ENCODE measurements at regions not wholly inside any gene's neighbourhood (a gene's known extent, or its start where the extent isn't known, plus 50 kb on each side); places are given as distances from the start of the nearest gene placed in this dataset.

DNA sequence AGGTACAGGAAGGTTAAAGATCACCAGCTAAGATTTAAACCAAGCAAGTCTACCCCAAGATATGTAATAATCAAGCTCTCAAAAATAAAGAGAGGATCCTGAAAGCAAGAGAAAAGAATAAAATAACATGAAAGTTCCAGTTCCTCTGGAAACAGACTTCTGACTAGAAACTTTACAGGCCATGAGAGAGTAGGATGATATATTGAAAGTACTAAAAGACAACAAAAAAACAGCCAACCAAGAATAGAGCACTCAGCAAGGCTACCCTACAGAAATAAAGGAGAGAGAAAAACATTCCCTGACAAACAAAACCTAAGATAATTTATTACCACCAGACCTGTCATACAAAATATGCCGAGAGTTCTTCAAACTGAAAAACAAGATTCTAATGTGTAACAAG, 450.5 kb downstream of the ARAP2 start:
- no peak for TF ChIP-seq EZH2 (IDR thresholded peaks at IDR 0.05; ENCODE audit: insufficient read depth, poor library complexity, severe bottlenecking)
- TF ChIP-seq EZH2phosphoT487 (IDR thresholded peaks at IDR 0.05; ENCODE audit: insufficient read depth, low read depth), result no peak
